RWPE2 (cell line): ENCODE measurements at regions not wholly inside any gene's neighbourhood (a gene's known extent, or its start where the extent isn't known, plus 50 kb on each side); places are given as distances from the start of the nearest gene placed in this dataset.
A peak's percentile ranks its signal among the peaks of the same experiment; 100 is the strongest.
"Not testable (repeated sequence)": the region's sequence is repeated elsewhere in the genome, so short reads cannot be mapped to it uniquely, and the experiment has no call there.

Experiments
- ATAC-seq: fragments of 200-7000 bp; cut with Tn5 transposase; 3 replicates; pipeline ENCODE4 v1.9.1; 2021; ENCODE audit warnings: low read depth
- DNase-seq: peaks from one replicate; pipeline ENCODE4 v3.0.0-alpha.2; 2020; ENCODE audit warnings: low spot score
- H3K27ac ChIP-seq: fragments of 450-650 bp; 2 replicates; pipeline ENCODE4 v1.5.1; 2017; ENCODE audit warnings: mild to moderate bottlenecking; ENCODE audit not compliant: poor library complexity, severe bottlenecking
- H3K27me3 ChIP-seq: fragments of 250-450 bp; sonication (Bioruptor Pico); 2 replicates; pipeline ENCODE4 v1.5.1; 2021; ENCODE audit warnings: mild to moderate bottlenecking, moderate library complexity; ENCODE audit not compliant: insufficient read depth, poor library complexity, severe bottlenecking
- H3K36me3 ChIP-seq: fragments of 250-450 bp; sonication (Bioruptor Pico); 2 replicates; pipeline ENCODE4 v1.5.1; 2020; ENCODE audit warnings: low read depth, mild to moderate bottlenecking, moderate library complexity
- H3K4me1 ChIP-seq: fragments of 250-450 bp; sonication (Bioruptor Pico); 2 replicates; pipeline ENCODE4 v1.5.1; 2021; ENCODE audit warnings: mild to moderate bottlenecking, moderate library complexity; ENCODE audit not compliant: insufficient read depth, poor library complexity, severe bottlenecking
- H3K4me3 ChIP-seq: fragments of 250-450 bp; sonication (Bioruptor Pico); 2 replicates; pipeline ENCODE4 v1.5.1; 2021; ENCODE audit warnings: mild to moderate bottlenecking, moderate library complexity; ENCODE audit not compliant: severe bottlenecking
- H3K9me3 ChIP-seq: fragments of 250-450 bp; sonication (Bioruptor Pico); 2 replicates; pipeline ENCODE4 v1.5.1; 2021; ENCODE audit warnings: mild to moderate bottlenecking, moderate library complexity; ENCODE audit not compliant: severe bottlenecking
- TF ChIP-seq, protein P1 (sequence below): fragments of 450-650 bp; IDR thresholded peaks from one replicate; pipeline ENCODE4 v1.5.1; 2017; ENCODE audit warnings: mild to moderate bottlenecking, moderate library complexity; ENCODE audit not compliant: poor library complexity, severe bottlenecking

DNA sequence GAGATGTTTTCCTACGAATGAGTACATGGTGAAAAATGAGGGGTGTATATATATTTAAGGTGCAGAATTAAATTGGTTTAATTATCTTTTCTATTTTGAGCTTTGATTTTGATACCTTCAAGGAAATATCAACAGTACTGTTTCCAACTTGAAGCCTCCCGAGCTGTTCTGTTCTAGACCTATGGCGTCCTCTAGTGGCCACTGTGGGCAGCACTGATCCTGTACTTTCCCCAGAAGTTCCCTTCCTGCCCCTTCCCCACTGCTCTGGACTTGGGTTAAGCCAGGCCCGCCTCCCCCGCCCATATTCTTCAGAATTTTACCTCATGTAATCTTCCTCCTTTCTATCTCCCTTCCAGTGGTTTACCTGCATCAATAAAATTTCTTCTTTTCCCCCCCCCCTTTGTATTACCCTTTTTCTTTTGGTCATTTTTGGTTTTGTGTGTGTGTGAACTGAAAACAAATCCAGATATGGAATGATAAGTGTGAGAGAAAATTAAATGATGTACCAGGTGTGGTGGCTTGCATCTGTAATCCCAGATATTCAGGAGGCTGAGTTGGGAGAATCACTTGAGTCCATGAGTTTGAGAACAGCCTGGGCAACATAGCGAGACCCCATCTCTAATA, 1643.5 kb downstream of the TP53TG3F start:
- TF ChIP-seq, protein P1, sequence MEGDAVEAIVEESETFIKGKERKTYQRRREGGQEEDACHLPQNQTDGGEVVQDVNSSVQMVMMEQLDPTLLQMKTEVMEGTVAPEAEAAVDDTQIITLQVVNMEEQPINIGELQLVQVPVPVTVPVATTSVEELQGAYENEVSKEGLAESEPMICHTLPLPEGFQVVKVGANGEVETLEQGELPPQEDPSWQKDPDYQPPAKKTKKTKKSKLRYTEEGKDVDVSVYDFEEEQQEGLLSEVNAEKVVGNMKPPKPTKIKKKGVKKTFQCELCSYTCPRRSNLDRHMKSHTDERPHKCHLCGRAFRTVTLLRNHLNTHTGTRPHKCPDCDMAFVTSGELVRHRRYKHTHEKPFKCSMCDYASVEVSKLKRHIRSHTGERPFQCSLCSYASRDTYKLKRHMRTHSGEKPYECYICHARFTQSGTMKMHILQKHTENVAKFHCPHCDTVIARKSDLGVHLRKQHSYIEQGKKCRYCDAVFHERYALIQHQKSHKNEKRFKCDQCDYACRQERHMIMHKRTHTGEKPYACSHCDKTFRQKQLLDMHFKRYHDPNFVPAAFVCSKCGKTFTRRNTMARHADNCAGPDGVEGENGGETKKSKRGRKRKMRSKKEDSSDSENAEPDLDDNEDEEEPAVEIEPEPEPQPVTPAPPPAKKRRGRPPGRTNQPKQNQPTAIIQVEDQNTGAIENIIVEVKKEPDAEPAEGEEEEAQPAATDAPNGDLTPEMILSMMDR, result peak; percentile 64
- DNase-seq, result no peak
- ATAC-seq, result no peak

DNA sequence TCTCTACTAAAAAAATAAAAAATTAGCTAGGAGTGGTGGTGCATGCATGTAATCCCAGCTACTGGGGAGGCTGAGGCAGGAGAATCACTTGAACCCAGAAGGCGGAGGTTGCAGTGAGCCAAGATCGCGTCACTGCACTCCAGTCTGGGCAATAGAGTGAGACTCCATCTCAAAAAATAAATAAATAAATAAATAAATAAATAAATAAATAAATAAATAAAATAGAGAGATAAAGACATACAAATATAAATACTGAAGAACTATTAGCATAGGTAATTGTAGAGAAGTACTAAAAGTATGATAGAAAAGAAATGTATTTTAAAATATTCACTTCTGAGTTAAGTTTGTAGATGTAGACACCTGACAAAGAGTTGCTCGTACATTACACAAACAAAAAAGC, 1652.4 kb downstream of the TP53TG3F start:
- not testable (repeated sequence) for H3K4me3 ChIP-seq, H3K27me3 ChIP-seq, DNase-seq, H3K27ac ChIP-seq, H3K4me1 ChIP-seq, ATAC-seq, H3K36me3 ChIP-seq, H3K9me3 ChIP-seq

More for the DNA sequence above, 1643.5 kb downstream of the TP53TG3F start:
- no peaks in the 10 kb centered on the region for H3K36me3 ChIP-seq
- H3K27me3 ChIP-seq, result no peaks in the 10 kb centered on the region
- no peak overlapping the region for H3K4me3 ChIP-seq
- H3K27ac ChIP-seq, result no peak overlapping the region
- no peaks in the 10 kb centered on the region for H3K9me3 ChIP-seq
- H3K4me1 ChIP-seq, result no peaks in the 10 kb centered on the region

DNA sequence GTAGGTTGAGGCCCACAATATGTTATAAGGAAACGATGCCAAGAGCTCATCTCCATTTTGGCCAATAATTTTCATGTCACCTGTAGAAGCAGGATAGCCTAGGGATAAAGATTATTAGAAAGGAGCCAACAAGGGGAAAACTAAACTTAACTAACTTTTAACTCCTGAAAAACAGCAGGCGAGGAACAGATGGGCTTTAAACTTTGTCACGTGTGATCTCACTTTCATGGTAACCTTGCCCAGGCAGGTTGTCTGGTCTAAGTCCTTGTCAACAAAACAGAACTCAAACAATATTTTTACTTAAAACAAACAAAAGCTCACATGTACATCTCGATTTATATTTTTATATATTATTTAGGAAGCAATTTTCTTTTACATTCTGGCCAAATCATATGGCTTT, 1672.0 kb downstream of the TP53TG3F start:
- Histone ChIP-seq H3K36me3 (no peaks in the 10 kb centered on the region), H3K27me3 (no peaks in the 10 kb centered on the region), H3K9me3 (no peaks in the 10 kb centered on the region), H3K27ac (no peak overlapping the region), H3K4me1 (peaks cover 22% of the 10 kb centered on the region), H3K4me3 (no peak overlapping the region)
- no peak for ATAC-seq
- DNase-seq, result no peak
- TF ChIP-seq, protein P1, result no peak

DNA sequence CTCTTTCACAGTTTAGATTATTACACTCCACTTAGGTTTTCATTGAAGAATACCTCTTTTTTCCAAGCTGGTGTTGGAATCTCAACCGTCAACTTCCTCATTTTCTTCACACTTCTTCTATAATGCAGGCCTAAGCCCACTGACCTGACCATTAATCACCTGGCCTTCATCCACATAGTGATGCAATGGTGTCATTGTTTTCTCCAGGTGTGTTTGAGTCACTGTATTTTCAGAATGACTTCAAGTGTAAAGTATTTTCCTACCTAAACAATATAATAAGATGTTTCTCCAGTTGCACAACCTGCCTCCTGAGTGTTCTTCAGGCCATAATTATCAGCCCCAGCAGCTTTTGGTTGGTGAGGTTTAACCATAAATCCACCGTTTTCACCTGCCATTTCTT, 1675.1 kb downstream of the TP53TG3F start:
- Histone ChIP-seq H3K4me1 (peaks cover 24% of the 10 kb centered on the region), H3K36me3 (no peaks in the 10 kb centered on the region)
- TF ChIP-seq, protein P1, result no peak

GRCh38 chr16:35140293-35140986, 1681.0 kb downstream of the TP53TG3F start:
- H3K4me1 ChIP-seq, result peaks cover 11% of the 10 kb centered on the region
- H3K27me3 ChIP-seq, result no peaks in the 10 kb centered on the region
- DNase-seq (no peak), ATAC-seq (no peak)
- no peak overlapping the region for H3K4me3 ChIP-seq
- TF ChIP-seq, protein P1, result no peak
- H3K36me3 ChIP-seq, result no peaks in the 10 kb centered on the region
- H3K27ac ChIP-seq, result no peak overlapping the region
- peaks cover 4% of the 10 kb centered on the region for H3K9me3 ChIP-seq

More for the DNA sequence above, 1675.1 kb downstream of the TP53TG3F start:
- Histone ChIP-seq H3K9me3 (no peaks in the 10 kb centered on the region), H3K27me3 (no peaks in the 10 kb centered on the region), H3K27ac (peak overlapping the region; percentile 89), H3K4me3 (no peak overlapping the region)
- no peak for DNase-seq
- peak; percentile 85 for ATAC-seq
